PC-9 (cell line): ENCODE measurements at regions not wholly inside any gene's neighbourhood (a gene's known extent, or its start where the extent isn't known, plus 50 kb on each side); places are given as distances from the start of the nearest gene placed in this dataset.

Experiments used
- BruUV-seq: library from RNA; stranded (reverse); fragments of 400-500 nt; replicated peaks from 2 replicates; lab custom pipeline; 2021; lab: Mats Ljungman, UMichigan
- CTCF ChIA-PET: fragments of 300-600 bp; sonication (Branson Sonifier 250); formaldehyde crosslinking; loops from one replicate; lab custom pipeline; 2022; ENCODE audit warnings: antibody characterized with exemption; lab: Charles Lee
- POLR2A ChIA-PET: fragments of 300-600 bp; sonication (Branson Sonifier 250); formaldehyde crosslinking; loops from one replicate; lab custom pipeline; 2022; ENCODE audit warnings: antibody characterized with exemption; ENCODE audit not compliant: unreplicated experiment; lab: Charles Lee
- DNase-seq, 2 experiments: peaks; one replicate each; pipeline versions ENCODE4 v3.0.0 to v3.0.0-alpha.2; 2015 to 2022; ENCODE audit warnings: mixed read lengths in 1 of 2
- H2AFZ ChIP-seq: fragments of 200-600 bp; sonication (generic); 2 replicates; pipeline ENCODE4 v1.8.1; 2017; ENCODE audit warnings: antibody characterized with exemption
- H3F3A ChIP-seq: fragments of 200-600 bp; sonication (generic); 2 replicates; pipeline ENCODE4 v1.8.1; 2017; ENCODE audit warnings: antibody characterized with exemption, mild to moderate bottlenecking, low read depth; ENCODE audit not compliant: insufficient read depth
- H3K27ac ChIP-seq: fragments of 200-600 bp; sonication (generic); 2 replicates; pipeline ENCODE4 v1.6.1; 2016; ENCODE audit warnings: mixed run types
- H3K27me3 ChIP-seq: fragments of 200-600 bp; sonication (generic); 2 replicates; pipeline ENCODE4 v1.6.1; 2016; ENCODE audit warnings: low read depth, mixed run types; ENCODE audit not compliant: insufficient read depth
- H3K36me3 ChIP-seq: fragments of 200-600 bp; sonication (generic); 2 replicates; pipeline ENCODE4 v1.6.1; 2016; ENCODE audit warnings: low read depth, mixed run types
- H3K4me1 ChIP-seq: fragments of 200-600 bp; sonication (generic); replicated peaks from 2 replicates; pipeline ENCODE4 v1.6.1; 2016; ENCODE audit warnings: mixed run types; ENCODE audit not compliant: insufficient read depth
- H3K4me2 ChIP-seq: fragments of 200-600 bp; sonication (generic); 2 replicates; pipeline ENCODE4 v1.6.1; 2017; ENCODE audit warnings: mixed run types
- H3K4me3 ChIP-seq: fragments of 200-600 bp; sonication (generic); 2 replicates; pipeline ENCODE4 v1.6.1; 2016; ENCODE audit warnings: mixed run types
- H3K79me2 ChIP-seq: fragments of 200-600 bp; sonication (generic); 2 replicates; pipeline ENCODE4 v1.6.1; 2017; ENCODE audit warnings: low read depth, mixed run types
- H3K9me2 ChIP-seq: fragments of 200-600 bp; sonication (generic); 2 replicates; pipeline ENCODE4 v1.8.1; 2017; ENCODE audit warnings: mild to moderate bottlenecking; ENCODE audit not compliant: insufficient read depth
- H3K9me3 ChIP-seq: fragments of 200-600 bp; sonication (generic); 2 replicates; pipeline ENCODE4 v1.8.1; 2016; ENCODE audit warnings: low read depth; ENCODE audit not compliant: insufficient read depth
- H4K20me1 ChIP-seq: fragments of 200-600 bp; sonication (generic); 2 replicates; pipeline ENCODE4 v1.8.1; 2017; ENCODE audit not compliant: insufficient read depth
- CTCF ChIP-seq: fragments of 200-600 bp; sonication (generic); conservative IDR thresholded peaks from 2 replicates; pipeline ENCODE4 v1.6.1; 2017; ENCODE audit warnings: mixed run types, antibody characterized with exemption, mild to moderate bottlenecking, moderate library complexity
- EZH2 ChIP-seq: fragments of 200-600 bp; sonication (generic); IDR thresholded peaks from 2 replicates; pipeline ENCODE4 v1.8.0; 2017; ENCODE audit warnings: antibody characterized with exemption, low read depth
- intact Hi-C: fragments of 100-400 bp; cut with micrococcal nuclease; formaldehyde crosslinking; loops from one replicate; pipeline ENCODE4 v1.10.0; 2022; ENCODE audit not compliant: unreplicated experiment

- no peaks in the 10 kb centered on the region for H3K79me2 ChIP-seq
- no peaks in the 10 kb centered on the region for H4K20me1 ChIP-seq
- ChIA-PET POLR2A (no interaction called here), CTCF (no interaction called here)
- H3K9me3 ChIP-seq, result no peaks in the 10 kb centered on the region
- intact Hi-C loops, result no loop called here
- no peak overlapping the region for H3K27ac ChIP-seq
- no peaks in the 10 kb centered on the region for H3K27me3 ChIP-seq
- no peak overlapping the region for H3K4me2 ChIP-seq
- H3K4me3 ChIP-seq, result no peak overlapping the region
- H3K36me3 ChIP-seq, result no peaks in the 10 kb centered on the region
- H2AFZ ChIP-seq, result no peak overlapping the region
- H3K4me1 ChIP-seq, result no peaks in the 10 kb centered on the region
- no peak for TF ChIP-seq CTCF
- no peaks in the 10 kb centered on the region for H3F3A ChIP-seq
- H3K9me2 ChIP-seq, result 0 out of 2 replicates have a peak, but pooled peaks cover 4% of the 10 kb centered on the region
- no peak for DNase-seq
- BruUV-seq, result no TSS peak
These were observed 898.5 kb downstream of the DNAH5 start for GRCh38 chr5:13045897-13046551.

GRCh38 chr5:13034061-13034460 is 910.4 kb downstream of the DNAH5 start:
- Histone ChIP-seq H3K9me2 (no peaks in the 10 kb centered on the region), H3F3A (no peaks in the 10 kb centered on the region), H3K4me3 (no peak overlapping the region), H3K4me2 (no peak overlapping the region), H2AFZ (no peak overlapping the region), H3K27ac (no peak overlapping the region), H4K20me1 (no peaks in the 10 kb centered on the region), H3K79me2 (no peaks in the 10 kb centered on the region), H3K36me3 (no peaks in the 10 kb centered on the region), H3K27me3 (no peaks in the 10 kb centered on the region), H3K4me1 (no peaks in the 10 kb centered on the region), H3K9me3 (no peaks in the 10 kb centered on the region)
- BruUV-seq, result no TSS peak
- POLR2A ChIA-PET, result no interaction called here
- DNase-seq, result no peak
- intact Hi-C loops, result no loop called here
- no peak for TF ChIP-seq EZH2
- no peak for TF ChIP-seq CTCF
- CTCF ChIA-PET, result no interaction called here

GRCh38 chr5:13029211-13029610 is 915.3 kb downstream of the DNAH5 start:
- H3K9me2 ChIP-seq, result no peaks in the 10 kb centered on the region
- intact Hi-C loops, result no loop called here
- no peaks in the 10 kb centered on the region for H3K36me3 ChIP-seq
- no peak overlapping the region for H2AFZ ChIP-seq
- BruUV-seq, result no TSS peak
- H3K4me3 ChIP-seq, result no peak overlapping the region
- H3F3A ChIP-seq, result no peaks in the 10 kb centered on the region
- no peaks in the 10 kb centered on the region for H4K20me1 ChIP-seq
- POLR2A ChIA-PET, result no interaction called here
- no peaks in the 10 kb centered on the region for H3K27me3 ChIP-seq
- DNase-seq, result no peak
- no peak overlapping the region for H3K27ac ChIP-seq
- H3K79me2 ChIP-seq, result no peaks in the 10 kb centered on the region
- CTCF ChIA-PET, result no interaction called here
- H3K9me3 ChIP-seq, result no peaks in the 10 kb centered on the region
- no peak for TF ChIP-seq EZH2
- no peak overlapping the region for H3K4me2 ChIP-seq
- H3K4me1 ChIP-seq, result no peaks in the 10 kb centered on the region

GRCh38 chr5:13027874-13028273 is 916.6 kb downstream of the DNAH5 start:
- Histone ChIP-seq H3K27me3 (no peaks in the 10 kb centered on the region), H3K9me3 (no peaks in the 10 kb centered on the region), H3K27ac (no peak overlapping the region), H2AFZ (no peak overlapping the region), H3K36me3 (no peaks in the 10 kb centered on the region), H3K4me3 (no peak overlapping the region), H3F3A (no peaks in the 10 kb centered on the region), H3K9me2 (no peaks in the 10 kb centered on the region), H4K20me1 (no peaks in the 10 kb centered on the region), H3K79me2 (no peaks in the 10 kb centered on the region), H3K4me2 (no peak overlapping the region), H3K4me1 (no peaks in the 10 kb centered on the region)
- no peak for DNase-seq
- intact Hi-C loops, result no loop called here
- ChIA-PET CTCF (no interaction called here), POLR2A (no interaction called here)
- BruUV-seq, result no TSS peak
- TF ChIP-seq EZH2, result no peak
- TF ChIP-seq CTCF, result no peak
